H9 (cell line): ENCODE measurements at regions not wholly inside any gene's neighbourhood (a gene's known extent, or its start where the extent isn't known, plus 50 kb on each side); places are given as distances from the start of the nearest gene placed in this dataset.

Experiments
- DNase-seq: peaks from one replicate; pipeline ENCODE4 v3.0.0-alpha.2; 2017
- H2AFZ ChIP-seq: one replicate; pipeline ENCODE4 v1.6.1; 2013; ENCODE audit warnings: mild to moderate bottlenecking, low read length, control low read depth, moderate library complexity
- H2AK5ac ChIP-seq: 2 replicates; pipeline ENCODE4 v1.6.1; 2013; ENCODE audit warnings: low read length, control low read depth, mixed read lengths; ENCODE audit not compliant: insufficient read length
- H2BK120ac ChIP-seq: one replicate; pipeline ENCODE4 v1.6.1; 2013; ENCODE audit warnings: low read depth, mild to moderate bottlenecking, low read length, control low read depth, inconsistent platforms; ENCODE audit not compliant: poor library complexity, severe bottlenecking
- H2BK12ac ChIP-seq: 2 replicates; pipeline ENCODE4 v1.6.1; 2013; ENCODE audit warnings: low read length, control low read depth, mixed read lengths, low read depth; ENCODE audit not compliant: insufficient read length
- H2BK15ac ChIP-seq: 2 replicates; pipeline ENCODE4 v1.6.1; 2013; ENCODE audit warnings: low read depth, low read length, control low read depth
- H2BK20ac ChIP-seq: one replicate; pipeline ENCODE4 v1.6.1; 2013; ENCODE audit warnings: low read depth, mild to moderate bottlenecking, low read length, control low read depth, inconsistent platforms; ENCODE audit not compliant: poor library complexity, severe bottlenecking
- H2BK5ac ChIP-seq: 2 replicates; pipeline ENCODE4 v1.6.1; 2013; ENCODE audit warnings: low read length, control low read depth, mixed read lengths; ENCODE audit not compliant: insufficient read length
- H3K14ac ChIP-seq: 2 replicates; pipeline ENCODE4 v1.6.1; 2013; ENCODE audit warnings: low read length, control low read depth; ENCODE audit not compliant: insufficient read depth
- H3K18ac ChIP-seq: 2 replicates; pipeline ENCODE4 v1.6.1; 2013; ENCODE audit warnings: low read depth, mild to moderate bottlenecking, mixed read lengths, low read length, control low read depth; ENCODE audit not compliant: insufficient read length
- H3K23ac ChIP-seq: 2 replicates; pipeline ENCODE4 v1.6.1; 2013; ENCODE audit warnings: low read length, control low read depth, mixed read lengths, low read depth; ENCODE audit not compliant: insufficient read length
- H3K23me2 ChIP-seq: 2 replicates; pipeline ENCODE4 v1.6.1; 2013; ENCODE audit warnings: low read depth, mild to moderate bottlenecking, mixed read lengths, low read length, control low read depth; ENCODE audit not compliant: insufficient read length, poor library complexity, severe bottlenecking
- H3K27ac ChIP-seq: 2 replicates; pipeline ENCODE4 v1.5.1; 2013; ENCODE audit warnings: low read length, control low read depth, mixed read lengths, low read depth; ENCODE audit not compliant: insufficient read length
- H3K27me3 ChIP-seq: 2 replicates; pipeline ENCODE4 v1.6.1; 2013; ENCODE audit warnings: low read length, control low read depth, inconsistent platforms; ENCODE audit not compliant: insufficient read depth
- H3K4ac ChIP-seq: 2 replicates; pipeline ENCODE4 v1.6.1; 2013; ENCODE audit warnings: low read depth, mild to moderate bottlenecking, control low read depth, inconsistent platforms, low read length, moderate library complexity
- H3K4me1 ChIP-seq: 2 replicates; pipeline ENCODE4 v1.6.1; 2013; ENCODE audit warnings: low read length, control low read depth, inconsistent platforms; ENCODE audit not compliant: insufficient read depth
- H3K4me2 ChIP-seq: 2 replicates; pipeline ENCODE4 v1.6.1; 2013; ENCODE audit warnings: low read length, control low read depth, mixed read lengths; ENCODE audit not compliant: insufficient read length, insufficient read depth
- H3K56ac ChIP-seq: 2 replicates; pipeline ENCODE4 v1.6.1; 2013; ENCODE audit warnings: low read depth, mild to moderate bottlenecking, mixed read lengths, low read length, control low read depth; ENCODE audit not compliant: insufficient read length
- H3K79me1 ChIP-seq: 2 replicates; pipeline ENCODE4 v1.6.1; 2013; ENCODE audit warnings: low read depth, mild to moderate bottlenecking, moderate library complexity, low read length, control low read depth, inconsistent platforms; ENCODE audit not compliant: insufficient read depth, poor library complexity, severe bottlenecking
- H3K79me2 ChIP-seq: 2 replicates; pipeline ENCODE4 v1.6.1; 2013; ENCODE audit warnings: low read length, control low read depth, inconsistent platforms; ENCODE audit not compliant: insufficient read depth
- H3K9ac ChIP-seq: 2 replicates; pipeline ENCODE4 v1.6.1; 2013; ENCODE audit warnings: low read length, control low read depth, mixed read lengths; ENCODE audit not compliant: insufficient read length; ENCODE audit errors: extremely low read depth
- H3K9me3 ChIP-seq: one replicate; pipeline ENCODE4 v1.6.1; 2013; ENCODE audit warnings: low read depth, low read length, inconsistent platforms; ENCODE audit not compliant: control insufficient read depth
- H3T11ph ChIP-seq: one replicate; pipeline ENCODE4 v1.6.1; 2013; ENCODE audit warnings: mild to moderate bottlenecking, low read length, control low read depth, inconsistent platforms
- H4K20me1 ChIP-seq: one replicate; pipeline ENCODE4 v1.6.1; 2013; ENCODE audit not compliant: control insufficient read depth, insufficient read length, insufficient read depth
- H4K5ac ChIP-seq: 2 replicates; pipeline ENCODE4 v1.6.1; 2013; ENCODE audit warnings: low read depth, mild to moderate bottlenecking, mixed read lengths, low read length, control low read depth; ENCODE audit not compliant: insufficient read length
- H4K8ac ChIP-seq: replicated peaks from 2 replicates; pipeline ENCODE4 v1.6.1; 2013; ENCODE audit warnings: low read length, control low read depth, mixed read lengths, low read depth; ENCODE audit not compliant: insufficient read length
- H4K91ac ChIP-seq: 2 replicates; pipeline ENCODE4 v1.6.1; 2013; ENCODE audit warnings: low read depth, mild to moderate bottlenecking, moderate library complexity, mixed read lengths, low read length, control low read depth; ENCODE audit not compliant: insufficient read length
- H3K27ac Mint-ChIP-seq, 3 experiments: 2 replicates in 2 of 3; 3 replicates in 1 of 3; pipeline ENCODE4 v1.8.0; 2020 to 2021; ENCODE audit warnings: mixed read lengths in 3 of 3, mild to moderate bottlenecking in 1 of 3, moderate library complexity in 1 of 3
- H3K27me3 Mint-ChIP-seq: 2 replicates; pipeline ENCODE4 v1.8.0; 2021; ENCODE audit warnings: low read depth, mild to moderate bottlenecking, moderate library complexity, mixed read lengths
- H3K36me3 Mint-ChIP-seq, 3 experiments: 2 replicates in 2 of 3; 3 replicates in 1 of 3; pipeline ENCODE4 v1.8.0; 2020 to 2021; ENCODE audit warnings: low read depth in 3 of 3, mixed read lengths in 3 of 3; ENCODE audit not compliant: insufficient read depth in 1 of 3
- H3K4me1 Mint-ChIP-seq, 2 experiments: 2 replicates each; pipeline ENCODE4 v1.8.0; 2020; ENCODE audit warnings: mixed read lengths in 2 of 2
- H3K4me3 Mint-ChIP-seq, 2 experiments: 2 replicates in 1 of 2; 3 replicates in 1 of 2; pipeline ENCODE4 v1.8.0; 2020 to 2021; ENCODE audit warnings: mild to moderate bottlenecking in 2 of 2, mixed read lengths in 2 of 2, moderate library complexity in 1 of 2
- H3K9me3 Mint-ChIP-seq, 2 experiments: 2 replicates in 1 of 2; 3 replicates in 1 of 2; pipeline ENCODE4 v1.8.0; 2020; ENCODE audit warnings: mild to moderate bottlenecking in 2 of 2, mixed read lengths in 2 of 2, moderate library complexity in 1 of 2
- WGBS: extraction: QIAGEN DNeasy Blood & Tissue Kit; methylation state at CpG from one replicate; pipeline ENCODE4 v1.1.7; 2013; ENCODE audit warnings: missing lambda C conversion rate, low lambda C conversion rate, mixed read lengths; ENCODE audit not compliant: insufficient read length; ENCODE audit errors: extremely low coverage; 5-methylcytosine and 5-hydroxymethylcytosine counted together
- TF ChIP-seq, protein P1 (sequence below): fragments of 200-600 bp; sonication (generic); conservative IDR thresholded peaks from 3 replicates; pipeline ENCODE4 v1.8.0; 2021; ENCODE audit warnings: antibody characterized with exemption, mild to moderate bottlenecking

DNA sequence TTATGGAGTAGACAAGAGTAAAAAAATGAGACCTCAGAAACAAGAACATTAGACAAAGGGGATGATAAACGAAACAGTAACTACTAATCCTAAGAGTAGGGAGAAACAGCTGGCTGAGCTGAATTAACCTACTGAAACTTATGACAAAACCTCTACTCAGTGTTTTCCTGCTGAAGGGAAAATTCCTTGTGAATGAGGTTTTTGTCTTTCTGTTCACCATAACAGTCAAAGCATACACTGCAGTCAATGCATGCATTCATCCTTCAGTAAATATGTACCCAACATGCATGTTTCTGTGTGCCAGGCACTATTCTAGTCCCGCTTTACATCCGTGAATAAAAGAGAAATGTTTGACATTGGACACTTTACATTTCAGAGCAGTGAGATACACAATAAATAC is 805.6 kb upstream of the KLHL29 start:
- Histone ChIP-seq H3T11ph (no peak overlapping the region), H4K5ac (no peak overlapping the region), H3K14ac (no peak overlapping the region), H3K23ac (no peak overlapping the region), H2AK5ac (no peak overlapping the region), H3K79me2 (no peaks in the 10 kb centered on the region), H2AFZ (no peak overlapping the region), H2BK12ac (no peak overlapping the region), H3K56ac (no peak overlapping the region), H4K8ac (no peak overlapping the region), H2BK120ac (no peak overlapping the region), H3K9ac (no peak overlapping the region), H3K23me2 (no peaks in the 10 kb centered on the region), H3K27ac (no peak overlapping the region), H3K27me3 (no peaks in the 10 kb centered on the region), H3K4me2 (no peak overlapping the region), H4K20me1 (no peaks in the 10 kb centered on the region), H2BK5ac (no peak overlapping the region), H2BK15ac (no peak overlapping the region), H4K91ac (no peak overlapping the region), H3K18ac (no peak overlapping the region), H3K9me3 (peaks cover 14% of the 10 kb centered on the region), H2BK20ac (no peak overlapping the region), H3K4ac (no peak overlapping the region), H3K79me1 (no peaks in the 10 kb centered on the region), H3K4me1 (no peaks in the 10 kb centered on the region)
- no peak for DNase-seq
- WGBS, result no CpG with 5 or more reads among the region's 3 CpGs
- H3K4me3 Mint-ChIP-seq, result no peak overlapping the region
- peaks cover 16 to 34% (median 23%) of the 10 kb centered on the region in 3 experiments for H3K36me3 Mint-ChIP-seq
- TF ChIP-seq, protein P1, sequence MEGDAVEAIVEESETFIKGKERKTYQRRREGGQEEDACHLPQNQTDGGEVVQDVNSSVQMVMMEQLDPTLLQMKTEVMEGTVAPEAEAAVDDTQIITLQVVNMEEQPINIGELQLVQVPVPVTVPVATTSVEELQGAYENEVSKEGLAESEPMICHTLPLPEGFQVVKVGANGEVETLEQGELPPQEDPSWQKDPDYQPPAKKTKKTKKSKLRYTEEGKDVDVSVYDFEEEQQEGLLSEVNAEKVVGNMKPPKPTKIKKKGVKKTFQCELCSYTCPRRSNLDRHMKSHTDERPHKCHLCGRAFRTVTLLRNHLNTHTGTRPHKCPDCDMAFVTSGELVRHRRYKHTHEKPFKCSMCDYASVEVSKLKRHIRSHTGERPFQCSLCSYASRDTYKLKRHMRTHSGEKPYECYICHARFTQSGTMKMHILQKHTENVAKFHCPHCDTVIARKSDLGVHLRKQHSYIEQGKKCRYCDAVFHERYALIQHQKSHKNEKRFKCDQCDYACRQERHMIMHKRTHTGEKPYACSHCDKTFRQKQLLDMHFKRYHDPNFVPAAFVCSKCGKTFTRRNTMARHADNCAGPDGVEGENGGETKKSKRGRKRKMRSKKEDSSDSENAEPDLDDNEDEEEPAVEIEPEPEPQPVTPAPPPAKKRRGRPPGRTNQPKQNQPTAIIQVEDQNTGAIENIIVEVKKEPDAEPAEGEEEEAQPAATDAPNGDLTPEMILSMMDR, result no peak
- no peaks in the 10 kb centered on the region for H3K27me3 Mint-ChIP-seq
- H3K9me3 Mint-ChIP-seq, result peaks cover 37 to 38% of the 10 kb centered on the region in 2 experiments
- no peak overlapping the region for H3K27ac Mint-ChIP-seq
- H3K4me1 Mint-ChIP-seq, result peaks cover 3 to 5% of the 10 kb centered on the region in 2 experiments; a peak in 3 of 4 replicates
